NCI-H1105 treated with DMSO at 0.1 percent for 48 hours (cell line): ENCODE measurements at regions not wholly inside any gene's neighbourhood (a gene's known extent, or its start where the extent isn't known, plus 50 kb on each side); places are given as distances from the start of the nearest gene placed in this dataset.
"Not testable (repeated sequence)": the region's sequence is repeated elsewhere in the genome, so short reads cannot be mapped to it uniquely, and the experiment has no call there.

Source experiments
- DNase-seq: peaks from one replicate; lab custom pipeline; 2025; lab: John Stamatoyannopoulos, UW

DNA sequence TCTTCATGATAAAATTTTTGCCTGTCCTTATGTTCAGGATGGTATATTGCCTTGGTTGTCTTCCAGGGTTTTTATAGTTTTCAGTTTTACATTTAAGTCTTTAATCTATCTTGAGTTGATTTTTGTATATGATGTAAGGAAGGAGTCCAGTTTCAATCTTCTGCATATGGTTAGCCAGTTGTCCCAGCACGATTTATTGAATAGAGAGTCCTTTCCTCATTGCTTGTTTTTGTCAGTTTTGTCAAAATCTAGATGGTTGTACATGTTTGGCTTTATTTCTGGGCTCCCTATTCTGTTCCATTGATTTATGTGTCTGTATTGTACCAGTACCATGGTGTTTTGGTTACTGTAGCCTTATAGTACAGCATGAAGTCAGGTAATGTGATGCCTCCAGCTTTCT is 91.6 kb upstream of the FAM98A start:
- DNase-seq, result not testable (repeated sequence)

DNA sequence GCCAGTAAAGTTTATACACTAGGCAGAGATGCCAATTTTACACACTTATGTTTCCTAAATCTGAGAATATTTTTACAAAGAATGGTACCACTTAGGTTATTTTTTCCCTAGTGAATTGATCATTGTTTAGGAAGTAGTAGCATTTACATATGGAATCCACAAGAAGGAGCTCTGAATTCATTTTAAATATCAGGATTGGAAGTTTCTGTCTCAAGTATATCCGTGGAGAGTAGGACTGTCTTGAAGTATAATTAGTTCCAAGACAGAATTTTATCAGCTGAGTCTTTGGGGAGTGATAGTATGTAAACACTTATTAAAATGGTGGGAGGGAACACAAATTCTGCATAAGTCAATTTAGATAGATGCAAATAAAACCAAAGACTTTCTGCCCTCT is 82.3 kb upstream of the FAM98A start:
- peak; percentile 8 for DNase-seq

- no peak for DNase-seq
These were observed 81.7 kb upstream of the FAM98A start for GRCh38 chr2:33680644-33681363.

GRCh38 chr2:33678436-33678835 is 79.3 kb upstream of the FAM98A start:
- DNase-seq, result no peak

GRCh38 chr2:33673937-33674336 is 74.8 kb upstream of the FAM98A start:
- DNase-seq, result peak; percentile 1

- no peak for DNase-seq
These were observed 73.8 kb upstream of the FAM98A start for GRCh38 chr2:33672896-33673295.

- no peak for DNase-seq
These were observed 73.3 kb upstream of the FAM98A start for GRCh38 chr2:33672389-33672788.

DNA sequence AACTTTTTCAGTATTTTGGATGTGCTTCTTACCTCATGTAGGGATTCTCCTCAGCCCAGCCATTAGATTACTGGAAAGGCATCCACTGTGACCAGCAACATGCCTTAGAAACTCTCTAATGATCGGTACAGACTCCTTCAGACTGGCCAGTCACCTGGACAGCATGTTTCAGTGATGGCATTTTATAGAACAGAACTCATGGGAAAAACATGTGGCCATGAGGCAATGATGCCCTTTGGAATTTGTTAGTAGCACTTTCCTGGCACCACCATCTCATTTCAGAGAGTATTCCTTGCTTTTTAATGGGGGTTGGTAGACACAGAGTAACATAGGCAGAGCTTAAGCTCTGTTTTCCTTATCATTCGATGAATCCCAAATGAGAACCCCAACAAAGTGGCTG is 72.1 kb upstream of the FAM98A start:
- no peak for DNase-seq

DNA sequence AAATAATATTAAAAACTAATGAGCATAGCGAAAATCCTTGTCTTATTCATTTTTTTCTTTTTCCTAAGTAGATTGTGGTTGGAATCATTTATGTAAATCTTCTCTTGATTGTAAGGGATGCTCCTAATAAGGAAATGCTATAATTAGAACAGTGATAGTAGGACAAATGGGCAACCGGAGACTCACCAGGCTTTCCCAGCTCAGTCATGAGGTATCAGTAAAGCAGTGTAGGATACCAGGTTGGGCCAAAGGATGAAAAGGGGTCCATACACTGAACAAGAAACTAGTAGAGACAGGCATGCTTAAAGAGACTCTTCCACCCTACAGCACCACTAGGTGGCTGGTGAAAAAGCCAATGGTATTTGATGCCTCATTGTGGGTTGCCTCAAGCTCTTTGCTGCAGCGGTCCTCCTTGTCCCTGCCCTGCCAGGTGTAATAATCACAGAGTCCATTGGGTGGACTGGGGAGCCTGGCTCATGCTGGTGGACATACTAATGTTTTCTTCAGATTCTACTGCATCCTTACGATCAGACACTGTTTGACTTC is 71.4 kb upstream of the FAM98A start:
- no peak for DNase-seq

- DNase-seq, result no peak
These were observed 67.8 kb upstream of the FAM98A start for GRCh38 chr2:33666879-33667278.

- no peak for DNase-seq
These were observed 65.9 kb upstream of the FAM98A start for GRCh38 chr2:33665039-33665438.

GRCh38 chr2:33660416-33661123 is 61.5 kb upstream of the FAM98A start:
- no peak for DNase-seq

GRCh38 chr2:33655626-33656320 is 56.7 kb upstream of the FAM98A start:
- no peak for DNase-seq

DNA sequence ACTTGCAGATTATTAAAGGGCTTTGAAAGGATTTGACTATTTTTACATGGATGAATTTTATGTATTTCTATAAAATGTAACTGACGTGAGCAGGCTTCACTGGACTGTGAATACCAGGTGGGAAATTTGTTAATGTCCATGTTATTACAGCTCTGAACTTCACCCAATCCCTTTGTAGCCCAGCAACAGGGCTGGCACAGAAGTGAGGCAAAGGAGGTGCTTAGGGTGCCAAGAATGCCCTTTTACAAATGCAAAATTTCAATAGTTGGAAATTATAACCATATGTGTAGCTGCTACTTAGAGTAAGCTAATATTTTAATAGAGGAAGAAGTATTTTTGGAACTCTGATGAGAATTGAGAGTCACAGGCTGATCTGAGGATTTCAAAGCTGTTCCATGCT is 53.7 kb upstream of the FAM98A start:
- DNase-seq, result no peak

DNA sequence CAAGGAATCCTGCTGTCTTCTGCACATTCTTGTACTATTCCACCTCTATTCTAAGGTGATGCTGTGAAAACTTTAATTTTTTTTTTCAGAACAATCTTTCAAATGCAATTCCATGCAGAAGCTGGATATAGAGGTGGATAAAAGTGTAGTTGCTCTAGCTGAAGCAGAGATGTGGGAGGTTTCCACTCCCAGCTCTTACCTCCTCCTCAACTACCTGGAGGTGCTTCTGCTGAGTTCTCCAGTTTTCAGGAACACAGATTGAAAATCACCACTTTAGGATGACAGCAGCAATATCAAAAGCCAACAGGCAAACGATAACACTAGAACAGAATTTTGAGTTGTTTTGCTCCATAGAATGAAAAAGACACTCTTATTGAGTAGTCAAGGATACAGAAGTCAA is 51.1 kb upstream of the FAM98A start:
- DNase-seq, result no peak
